Activated CD4-positive, alpha-beta T cell treated with anti-CD3 and anti-CD28 coated beads, Interleukin-10, Interleukin-2, amounts not matched to agents 100 ng/mL and 50 ng/mL, durations not matched to agents 16 hours and 8 hours (primary cell): ENCODE measurements at regions not wholly inside any gene's neighbourhood (a gene's known extent, or its start where the extent isn't known, plus 50 kb on each side); places are given as distances from the start of the nearest gene placed in this dataset.
"Not testable (repeated sequence)": the region's sequence is repeated elsewhere in the genome, so short reads cannot be mapped to it uniquely, and the experiment has no call there.

Experiments
- DNase-seq: peaks from one replicate; pipeline ENCODE4 v3.0.0-alpha.2; 2020

DNA sequence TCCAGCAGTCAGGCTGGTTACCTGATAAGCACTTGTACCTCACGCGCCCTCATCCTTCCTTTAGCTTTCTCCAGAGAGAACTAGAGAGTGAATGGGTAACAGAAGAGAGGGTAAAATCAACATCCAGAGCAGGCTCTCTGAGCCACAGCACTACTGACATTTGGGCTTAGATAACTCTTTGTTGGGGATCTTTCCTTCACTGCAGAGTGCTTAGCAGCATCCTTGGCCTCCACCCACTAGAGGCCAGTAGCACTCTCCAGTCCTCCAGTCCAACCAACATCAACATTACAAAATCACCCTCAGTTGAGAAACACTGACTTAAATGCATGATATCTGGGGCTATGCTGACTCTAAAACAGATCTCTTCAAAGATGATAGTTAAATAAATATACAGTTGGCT, 220.7 kb downstream of the TACR3 start:
- DNase-seq = peak; percentile 7

DNA sequence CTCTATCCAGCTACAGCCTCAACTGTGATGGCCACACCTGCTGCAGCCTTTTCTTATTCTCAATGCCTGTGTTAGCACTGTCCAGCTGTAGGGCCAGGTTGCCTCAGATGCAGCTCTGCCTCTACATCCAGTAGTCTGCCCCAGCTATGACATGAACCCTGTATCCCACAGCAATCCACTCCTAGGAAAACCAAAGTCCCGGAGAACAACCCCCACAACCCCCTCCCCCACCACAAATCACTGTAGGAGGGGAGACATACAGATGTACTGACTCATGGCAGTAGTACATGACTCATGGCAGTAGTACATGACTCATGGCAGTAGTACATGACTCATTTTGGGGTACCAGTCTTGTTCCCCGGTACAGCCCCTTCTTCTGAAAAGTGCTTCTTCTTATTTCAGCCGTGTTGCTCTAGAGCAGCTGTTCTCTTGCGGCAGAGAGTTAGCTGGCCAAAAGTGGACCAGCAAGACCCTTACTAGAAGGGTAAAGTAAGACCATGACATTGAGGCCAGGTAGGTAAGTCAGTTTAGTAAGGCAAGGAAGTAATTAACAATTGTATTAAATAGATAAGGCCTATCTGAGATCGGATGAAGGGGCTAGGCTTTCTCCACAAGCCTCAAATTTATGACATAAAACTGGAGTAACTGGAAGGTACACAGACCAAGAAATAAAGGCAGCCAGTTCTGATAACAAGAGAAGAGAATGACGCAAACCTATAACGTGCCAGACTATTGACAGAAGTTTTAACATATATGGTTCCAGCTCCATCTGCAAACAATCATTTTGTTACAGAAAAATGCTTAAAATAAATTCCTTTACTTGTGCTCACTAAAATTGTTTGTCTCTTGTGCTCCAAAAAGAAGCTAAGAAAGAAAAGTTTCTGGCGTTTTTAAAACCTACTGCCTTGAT, 221.4 kb downstream of the TACR3 start:
- peak; percentile 84 for DNase-seq

DNA sequence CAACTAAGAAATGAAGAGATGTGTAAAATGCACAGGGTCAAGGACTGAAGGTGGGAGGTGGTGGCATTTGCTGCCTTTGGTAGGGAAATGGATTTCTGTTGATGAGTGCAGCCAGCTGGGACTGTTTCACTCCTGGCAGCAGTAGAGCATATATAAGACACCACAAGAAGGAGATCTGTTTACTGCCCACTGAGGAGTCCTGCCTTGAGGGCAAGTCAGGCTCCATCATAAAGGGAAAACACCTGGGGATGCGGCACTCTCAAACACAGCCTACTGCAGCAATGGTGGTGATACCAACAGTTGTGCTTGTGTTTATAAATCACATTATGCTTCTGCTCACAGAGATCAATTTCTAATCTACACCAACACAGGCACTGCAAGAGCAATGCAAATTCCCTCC, 222.1 kb downstream of the TACR3 start:
- peak; percentile 3 for DNase-seq

DNA sequence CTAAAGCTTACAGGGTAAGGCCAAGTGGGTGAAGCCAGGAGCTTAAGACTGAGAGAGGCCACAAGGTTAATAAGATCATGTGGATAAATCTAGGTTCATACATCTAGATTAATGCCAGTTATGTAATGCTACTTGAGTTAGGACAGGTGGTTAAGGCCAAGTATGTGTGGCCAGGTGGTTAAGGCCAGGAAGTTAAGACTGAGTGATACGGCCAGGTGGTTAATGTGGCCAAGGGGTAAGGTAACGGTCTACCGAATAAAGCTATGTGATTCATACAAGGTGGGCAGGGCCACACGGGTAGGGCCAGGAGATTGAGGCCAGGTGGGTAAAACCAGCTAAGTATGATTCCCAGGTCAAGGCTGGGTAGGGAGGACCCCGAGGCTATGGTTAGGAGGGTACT, 223.0 kb downstream of the TACR3 start:
- no peak for DNase-seq

DNA sequence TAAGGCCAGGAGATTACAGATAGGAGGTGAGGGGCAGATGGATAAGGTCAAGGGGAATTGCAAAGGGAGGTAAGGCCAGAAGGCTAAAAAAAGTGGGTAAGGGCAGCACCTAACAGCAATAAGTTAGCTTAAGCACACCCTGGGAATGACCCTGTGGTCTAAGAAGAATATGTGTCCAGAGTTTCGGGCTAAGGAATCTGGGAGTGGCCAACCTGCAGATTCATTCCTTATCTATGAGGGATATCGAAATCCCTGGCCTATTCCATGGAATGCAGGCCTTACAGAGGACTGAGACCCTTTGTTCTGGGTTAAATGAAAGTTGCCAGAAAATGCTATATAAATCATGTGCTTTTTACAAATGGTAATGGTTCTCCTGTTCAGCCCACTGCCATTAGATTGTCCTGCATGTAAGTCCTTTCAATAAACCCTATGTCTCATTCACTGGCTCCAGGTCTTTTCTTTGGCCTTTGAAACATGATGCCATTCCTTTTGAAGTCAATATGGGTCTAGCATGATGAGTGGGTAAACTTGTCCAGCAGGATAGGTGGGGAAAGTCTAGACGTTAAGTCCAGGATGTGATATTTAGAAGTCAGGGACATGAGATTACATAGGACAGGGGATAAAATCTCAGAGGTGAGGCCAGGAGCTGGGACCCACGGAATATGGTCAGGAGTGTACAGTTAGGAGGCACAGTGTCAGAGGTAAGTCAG, 226.2 kb downstream of the TACR3 start:
- no peak for DNase-seq

DNA sequence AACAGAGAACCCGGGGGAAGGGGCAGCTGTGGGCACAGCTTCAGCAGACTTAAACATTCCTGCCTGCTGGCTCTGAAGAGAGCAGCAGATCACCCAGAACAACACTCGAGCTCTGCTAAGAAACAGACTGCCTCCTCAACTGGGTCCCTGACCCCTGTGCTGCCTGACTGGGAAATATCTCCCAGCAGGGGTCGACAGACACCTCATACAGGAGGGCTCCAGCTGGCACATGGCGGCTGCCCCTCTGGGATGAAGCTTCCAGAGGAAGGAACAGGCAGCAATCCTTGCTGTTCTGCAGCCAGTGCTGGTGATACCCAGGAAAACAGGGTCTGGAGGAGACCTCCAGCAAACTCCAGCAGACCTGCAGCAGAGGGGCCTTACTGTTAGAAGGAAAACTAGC, 234.5 kb downstream of the TACR3 start:
- DNase-seq = not testable (repeated sequence)

DNA sequence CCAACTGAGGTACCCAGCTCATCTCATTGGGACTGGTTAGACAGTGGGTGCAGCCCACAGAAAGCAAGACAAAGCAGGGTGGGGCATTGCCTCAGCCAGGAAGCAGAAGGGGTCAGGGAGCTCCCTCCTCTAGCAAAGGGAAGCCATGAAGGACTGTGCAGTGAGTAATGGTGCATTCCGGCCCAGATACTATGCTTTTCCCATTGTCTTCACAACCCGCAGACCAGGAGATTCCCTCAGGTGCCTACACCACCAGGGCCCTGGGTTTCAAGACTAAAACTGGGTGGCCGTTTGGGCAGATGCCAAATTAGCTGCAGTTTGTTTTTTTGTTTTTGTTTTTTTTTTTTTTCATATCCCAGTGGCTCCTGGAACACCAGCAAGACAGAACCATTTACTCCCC, 235.3 kb downstream of the TACR3 start:
- DNase-seq = no peak

DNA sequence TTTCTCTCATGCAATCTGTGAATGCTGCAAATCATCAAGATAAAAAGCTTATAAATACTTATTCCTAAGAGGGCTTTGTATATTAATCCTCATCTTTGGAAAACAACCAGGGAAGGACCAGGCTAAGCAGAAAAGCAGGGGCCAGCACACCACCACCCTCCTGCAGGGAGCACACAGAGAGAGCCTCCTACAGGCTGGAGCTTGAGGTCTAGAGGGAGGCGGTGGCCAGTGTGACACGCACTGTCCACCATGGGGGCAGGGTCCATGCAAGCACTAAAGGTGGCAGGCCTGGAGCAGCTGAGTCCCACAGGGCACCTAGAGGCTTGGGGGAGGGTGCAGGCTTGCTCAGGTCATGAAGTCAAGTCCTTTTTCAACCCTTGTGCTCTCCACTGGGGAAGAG, 236.9 kb downstream of the TACR3 start:
- DNase-seq = no peak

DNA sequence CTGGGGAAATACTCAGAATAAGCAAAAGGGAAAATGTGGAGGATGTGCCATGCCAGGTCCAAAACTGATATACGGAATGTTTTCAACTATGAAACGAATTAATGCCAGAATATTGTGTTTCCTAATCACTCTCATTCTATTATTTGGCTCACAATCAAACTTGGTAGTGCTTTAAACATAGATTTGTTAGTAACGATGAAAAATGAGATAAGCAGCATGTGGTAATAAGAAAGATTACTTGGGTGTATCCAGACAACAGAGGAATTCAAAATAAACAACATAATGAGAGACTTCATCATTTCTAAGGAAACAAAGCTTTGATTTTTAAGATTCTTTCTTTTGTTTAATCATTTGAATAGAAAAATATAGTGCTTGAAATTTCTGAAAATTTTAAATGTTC, 237.3 kb downstream of the TACR3 start:
- no peak for DNase-seq

DNA sequence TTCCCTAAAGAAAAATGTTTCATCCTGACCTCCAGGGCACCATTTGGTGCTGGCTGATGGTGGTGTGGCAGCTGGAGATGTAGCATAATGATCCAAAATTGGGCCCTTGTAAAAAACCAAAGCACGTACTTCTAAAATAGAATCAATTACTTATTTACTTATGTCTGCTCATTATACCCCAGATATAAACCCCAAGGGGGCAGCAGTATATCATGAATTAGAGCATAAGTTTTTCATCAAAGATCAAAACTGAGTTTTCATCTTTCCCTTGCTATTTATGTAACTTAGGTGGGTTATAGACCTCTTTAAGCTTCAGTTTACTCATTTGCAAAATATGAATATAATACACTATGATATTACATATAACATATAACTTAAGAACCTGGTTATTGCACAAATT, 241.1 kb downstream of the TACR3 start:
- DNase-seq = peak; percentile 18

DNA sequence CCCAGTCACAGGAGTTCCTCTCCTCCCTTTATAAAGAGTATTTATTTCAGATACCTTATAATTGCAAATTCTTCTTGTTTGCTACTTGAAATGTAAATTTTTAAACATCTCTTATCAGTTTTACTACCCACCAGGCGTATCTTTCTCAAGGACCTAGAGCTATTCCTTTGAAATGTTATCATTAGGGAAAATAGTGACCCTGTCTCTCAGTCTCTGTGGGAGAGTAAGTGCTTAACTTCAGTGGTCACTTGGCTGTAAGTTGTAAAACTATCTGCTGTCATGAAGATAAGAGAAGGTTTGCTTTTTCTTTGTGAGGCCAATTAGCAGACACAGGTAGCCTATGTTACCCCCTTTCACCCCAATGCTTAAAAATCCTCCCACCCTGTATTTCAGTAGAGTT, 241.6 kb downstream of the TACR3 start:
- DNase-seq = no peak

DNA sequence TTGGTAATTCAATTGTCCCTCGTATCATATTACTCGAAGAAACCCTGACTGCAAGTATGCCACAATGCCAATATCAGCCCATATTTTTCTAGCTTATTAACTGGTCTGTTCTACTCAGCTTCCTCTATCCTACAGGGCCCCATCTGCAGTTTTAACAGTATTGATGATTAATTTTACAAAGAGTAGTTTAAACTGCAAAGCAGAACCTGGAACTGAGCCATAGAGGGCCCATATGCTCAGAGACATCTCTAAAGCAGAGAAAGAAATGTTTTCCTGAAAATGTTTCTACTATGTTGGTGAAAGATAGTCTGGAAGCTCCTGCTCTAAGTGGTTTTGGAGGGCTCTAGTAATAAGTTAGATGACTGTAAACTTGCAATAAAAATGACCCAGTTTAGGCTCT, 259.4 kb upstream of the CENPE start:
- no peak for DNase-seq

DNA sequence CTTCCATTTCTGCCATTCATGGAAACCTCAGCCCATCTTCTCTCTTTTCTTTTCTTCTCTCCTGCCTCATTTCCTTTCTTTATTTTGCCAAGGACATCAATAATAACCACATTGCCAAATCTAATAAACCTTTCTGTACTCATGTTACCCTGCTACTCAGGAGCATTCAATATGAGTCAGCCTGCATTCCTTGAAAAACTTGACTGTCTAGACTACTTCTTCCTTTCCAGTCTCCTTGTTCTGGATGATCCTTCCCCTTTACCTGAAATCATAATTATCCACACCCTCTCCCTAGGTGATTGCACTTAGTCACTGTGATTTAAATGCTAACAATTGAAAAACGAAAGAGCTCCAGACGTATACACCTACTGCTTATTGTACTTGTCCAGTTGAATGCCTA, 253.2 kb upstream of the CENPE start:
- DNase-seq = no peak

DNA sequence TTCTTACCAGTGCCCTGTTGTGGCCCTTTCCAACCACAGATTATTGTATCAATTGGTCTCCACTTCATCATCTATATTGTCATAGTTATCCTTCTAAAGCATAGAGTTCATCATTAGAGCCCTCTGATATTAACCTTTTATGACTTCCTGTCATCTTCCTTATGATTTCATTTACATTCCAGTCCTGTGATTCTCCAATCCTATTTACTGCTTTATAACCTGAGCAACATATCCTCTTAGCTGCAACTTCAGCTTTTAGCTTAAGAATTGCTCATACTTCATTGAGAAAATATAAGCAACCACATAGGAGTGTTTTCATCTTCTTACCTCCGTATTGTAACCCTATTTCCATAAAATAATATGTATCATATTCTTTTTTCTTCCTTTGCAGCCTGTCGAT, 252.6 kb upstream of the CENPE start:
- DNase-seq = no peak

DNA sequence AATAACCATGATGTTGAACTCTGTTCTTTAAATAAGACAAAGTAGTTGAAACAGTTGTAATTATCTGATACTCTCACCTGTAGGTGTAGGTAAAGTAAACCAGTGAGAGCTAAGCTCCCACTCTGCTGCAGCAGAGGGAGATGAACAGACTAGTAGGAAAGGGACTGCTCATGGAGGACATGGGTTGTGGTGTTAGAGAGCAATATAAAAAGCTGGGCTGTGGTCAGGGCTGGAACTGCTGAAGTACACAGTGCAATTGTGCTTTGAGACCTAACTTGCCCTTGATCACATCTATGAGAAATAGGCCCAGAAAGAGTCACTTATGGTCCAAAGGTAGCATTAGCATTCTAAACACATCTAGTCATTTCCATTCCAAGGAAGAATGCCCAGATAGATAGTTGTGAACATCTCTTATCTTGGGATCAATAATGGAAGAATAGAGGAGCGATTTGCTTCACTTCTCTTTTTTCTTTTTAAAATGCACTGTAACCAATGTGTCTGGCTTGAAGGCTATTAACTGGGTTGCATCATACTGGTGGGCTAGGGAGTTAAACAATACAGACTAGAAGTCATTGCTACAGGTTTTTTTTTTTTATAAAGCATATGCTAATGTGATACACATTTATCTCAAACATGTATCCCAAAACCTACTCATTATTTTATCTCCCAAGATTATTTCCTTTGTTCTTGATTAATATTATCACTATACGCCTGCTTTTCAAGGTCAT, 251.3 kb upstream of the CENPE start:
- DNase-seq = no peak

DNA sequence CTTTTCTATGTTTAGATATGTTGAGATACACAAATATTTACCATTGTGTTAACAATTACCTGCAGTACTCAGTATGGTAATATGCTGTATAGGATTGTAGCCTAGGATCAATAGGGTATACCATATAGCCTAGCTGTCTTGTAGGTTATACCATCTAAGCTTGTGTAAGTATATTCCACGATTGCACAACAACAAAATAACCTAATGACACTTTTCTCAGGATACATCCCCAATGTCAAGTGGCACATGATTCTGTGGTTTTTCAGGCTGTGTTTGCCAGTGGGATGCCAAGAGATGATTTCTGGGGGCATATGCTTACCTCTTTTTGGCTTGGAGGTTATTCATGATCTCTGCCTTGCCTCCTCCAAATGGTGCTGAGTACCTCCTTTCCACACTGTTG, 247.2 kb upstream of the CENPE start:
- no peak for DNase-seq

DNA sequence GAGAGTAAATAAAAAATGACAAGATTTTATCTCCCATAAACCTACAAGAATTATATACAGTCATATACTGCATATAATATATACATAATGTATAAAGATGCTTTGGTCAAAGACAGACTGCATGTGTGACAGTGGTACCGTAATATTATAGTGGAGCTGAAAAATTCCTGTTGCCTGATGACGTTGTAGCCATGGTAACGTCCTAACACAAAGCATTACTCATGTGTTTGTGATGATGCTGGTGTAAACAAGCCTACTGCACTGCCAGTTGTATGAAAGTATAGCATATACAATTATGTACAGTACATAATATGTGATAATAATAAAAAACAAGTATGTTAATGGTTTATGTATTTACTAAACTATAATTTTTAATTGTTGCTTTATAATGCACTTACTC, 245.2 kb upstream of the CENPE start:
- no peak for DNase-seq

DNA sequence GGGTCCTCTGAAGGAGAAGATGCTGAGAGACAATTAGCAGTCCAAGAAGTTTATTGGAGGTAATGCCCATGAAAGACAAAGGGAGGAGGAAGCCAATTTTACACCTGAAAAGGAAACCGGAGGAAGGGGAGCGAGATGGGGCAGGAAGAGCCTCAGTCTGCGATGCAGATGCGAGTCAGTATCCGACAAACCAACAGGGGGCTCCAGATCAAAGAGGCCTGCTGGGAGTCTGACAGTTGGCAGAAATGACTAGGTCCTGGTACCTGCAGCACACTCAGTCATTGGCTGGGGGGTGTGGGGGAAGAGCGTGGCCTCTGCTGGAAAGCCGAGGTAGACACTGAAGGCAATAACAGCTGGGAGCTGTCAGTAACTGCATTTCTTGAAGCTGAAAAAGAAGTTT, 231.1 kb upstream of the CENPE start:
- peak; percentile 45 for DNase-seq

DNA sequence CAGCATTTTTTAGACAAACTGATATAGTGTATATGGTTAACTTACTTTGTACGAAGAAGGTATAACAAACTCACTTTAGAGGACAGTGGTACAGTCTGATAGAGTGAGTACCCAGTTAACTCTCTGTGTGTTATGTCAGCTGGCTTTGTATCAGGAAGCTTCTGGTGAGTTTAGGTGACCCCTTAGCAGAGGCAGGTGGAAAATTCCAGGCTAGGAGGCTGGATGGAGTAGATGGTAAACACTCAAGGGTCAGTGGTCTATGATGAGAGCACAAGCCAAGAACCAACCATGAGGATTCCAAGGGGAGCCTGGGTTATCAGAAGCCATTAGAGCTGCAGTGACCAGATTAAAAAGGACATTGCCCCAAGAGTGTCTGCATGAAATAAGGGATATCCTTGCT, 227.3 kb upstream of the CENPE start:
- no peak for DNase-seq

DNA sequence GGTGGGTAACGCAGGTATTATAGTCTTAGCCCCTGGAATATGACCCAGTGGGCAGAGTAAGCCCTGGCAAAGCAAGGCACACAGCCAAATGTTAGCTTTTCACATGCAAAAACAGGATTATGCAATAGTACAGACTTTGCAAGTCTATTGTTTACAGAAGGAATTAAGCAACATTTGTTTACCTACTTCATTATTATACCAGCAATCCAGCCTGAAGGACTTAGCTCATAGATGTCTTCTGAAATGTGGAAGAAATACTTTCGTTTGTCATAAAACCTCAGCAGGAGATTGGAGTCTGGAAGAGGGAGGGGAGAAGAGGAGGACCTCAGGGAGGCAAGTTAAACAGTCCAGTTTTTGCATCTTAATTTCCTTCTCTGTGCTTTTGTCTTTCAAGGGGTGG, 226.7 kb upstream of the CENPE start:
- DNase-seq = no peak

DNA sequence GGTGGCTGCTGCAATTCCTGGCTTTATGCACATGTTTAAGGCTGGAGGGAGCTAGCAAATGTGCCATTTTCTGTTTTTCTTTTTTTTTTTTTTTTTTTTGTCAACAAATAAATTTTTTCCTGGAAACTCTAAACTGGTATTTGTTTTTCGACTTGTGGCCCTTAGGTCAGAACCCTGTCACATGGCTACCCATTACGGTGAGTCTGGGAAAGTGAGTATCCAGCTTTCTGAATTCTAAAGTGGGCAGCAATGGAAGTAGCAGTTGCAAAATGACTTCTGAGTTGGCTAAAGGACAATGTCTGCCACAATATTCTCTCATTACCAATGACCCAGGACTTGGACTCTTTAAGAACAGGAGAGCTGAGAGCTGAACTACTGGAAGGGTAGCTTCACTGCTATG, 225.1 kb upstream of the CENPE start:
- no peak for DNase-seq

DNA sequence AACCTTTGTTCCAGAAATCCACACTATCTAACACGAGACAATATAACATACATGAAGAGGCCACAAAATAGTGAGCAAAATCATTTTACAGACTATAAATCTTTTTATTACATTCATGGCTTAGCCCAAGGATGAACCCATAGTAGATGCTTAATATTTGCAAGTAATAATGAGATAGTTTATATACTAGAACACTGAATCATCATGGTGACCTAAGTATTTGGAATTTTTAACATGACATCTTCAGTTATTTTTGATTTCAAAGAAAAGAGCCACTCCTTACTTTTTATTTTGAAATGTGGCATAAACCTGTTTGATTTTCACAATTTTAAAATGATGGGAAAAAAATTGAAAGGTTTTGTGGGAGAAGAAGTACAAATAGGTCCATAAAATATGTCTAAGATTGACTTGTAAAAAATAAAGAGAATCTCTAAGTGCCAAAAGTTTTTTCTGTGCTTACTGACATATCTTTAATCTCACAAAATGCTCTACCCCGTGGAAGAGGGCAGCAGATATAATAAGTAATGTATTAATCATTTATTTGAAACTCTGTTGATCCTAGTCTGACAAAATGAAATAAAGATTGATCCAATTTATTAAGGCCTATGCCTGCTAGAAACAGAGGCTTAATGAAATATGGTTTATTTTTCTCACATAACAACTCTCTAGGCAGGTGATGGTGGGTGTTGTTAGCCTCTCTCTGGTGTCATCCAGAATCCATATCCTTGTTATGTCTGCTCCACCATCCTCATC, 224.5 kb upstream of the CENPE start:
- no peak for DNase-seq

DNA sequence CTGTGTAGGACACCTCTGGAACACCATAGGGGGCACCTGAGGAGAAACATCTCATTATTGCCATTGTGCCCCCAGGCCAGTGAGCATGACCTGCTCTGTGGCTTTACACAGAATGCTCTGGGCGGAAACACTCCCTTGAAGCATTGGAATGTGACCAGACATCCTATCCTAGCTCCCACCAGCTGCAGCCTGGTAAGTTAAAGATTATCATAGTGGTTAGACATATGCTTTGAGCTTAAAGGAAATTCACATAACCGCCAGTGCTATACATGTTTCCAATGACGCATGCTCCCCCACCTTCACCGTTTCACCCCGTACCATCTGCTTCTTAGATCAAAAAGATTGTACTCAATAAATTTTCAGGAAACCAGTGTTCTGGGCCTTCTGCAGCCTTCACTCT, 217.7 kb upstream of the CENPE start:
- no peak for DNase-seq
